CD4-positive, CD25-positive, alpha-beta regulatory T cell (primary cell): ENCODE measurements at regions not wholly inside any gene's neighbourhood (a gene's known extent, or its start where the extent isn't known, plus 50 kb on each side); places are given as distances from the start of the nearest gene placed in this dataset.
"Not testable (repeated sequence)": the region's sequence is repeated elsewhere in the genome, so short reads cannot be mapped to it uniquely, and the experiment has no call there.

Source experiments
- ATAC-seq, 2 donors: fragments of 150-1000 bp; cut with Tn5 transposase; one replicate each; pipeline ENCODE4 v1.10.0; 2021; ENCODE audit warnings: low read depth in 2 of 2, moderate number of reproducible peaks in 2 of 2, moderate library complexity in 1 of 2
- DNase-seq, 3 donors: peaks; one replicate each; pipeline versions ENCODE4 v3.0.0 to v3.0.0-alpha.2; 2012 to 2022; ENCODE audit warnings: mixed read lengths in 1 of 3
- H3K27ac ChIP-seq: one replicate; pipeline ENCODE4 v1.7.0; 2013; ENCODE audit warnings: mild to moderate bottlenecking, low read length; ENCODE audit not compliant: insufficient read depth, poor library complexity, severe bottlenecking
- H3K27me3 ChIP-seq: one replicate; pipeline ENCODE4 v1.7.0; 2013; ENCODE audit warnings: low read length; ENCODE audit not compliant: control insufficient read depth, insufficient read depth
- H3K36me3 ChIP-seq: one replicate; pipeline ENCODE4 v1.7.0; 2013; ENCODE audit warnings: mild to moderate bottlenecking, low read length, moderate library complexity; ENCODE audit not compliant: control insufficient read depth, insufficient read depth
- H3K4me1 ChIP-seq: 2 replicates; pipeline ENCODE4 v1.7.0; 2013; ENCODE audit warnings: mild to moderate bottlenecking, low read length; ENCODE audit not compliant: insufficient read depth, control insufficient read depth, poor library complexity, severe bottlenecking
- H3K4me3 ChIP-seq: one replicate; pipeline ENCODE4 v1.7.0; 2013; ENCODE audit warnings: low read depth, mild to moderate bottlenecking, low read length, moderate library complexity
- H3K9me3 ChIP-seq, 2 experiments: 1 replicate in 1 of 2; 2 replicates in 1 of 2; pipeline ENCODE4 v1.7.0; 2013; ENCODE audit warnings: low read length in 2 of 2, mild to moderate bottlenecking in 1 of 2, moderate library complexity in 1 of 2; ENCODE audit not compliant: control insufficient read depth in 2 of 2
- H3K27ac Mint-ChIP-seq, 3 donors: one replicate each; pipeline ENCODE4 v1.8.0; 2020 to 2022; ENCODE audit warnings: mild to moderate bottlenecking in 3 of 3, mixed read lengths in 3 of 3, moderate library complexity in 2 of 3
- H3K27me3 Mint-ChIP-seq: one replicate; pipeline ENCODE4 v1.8.0; 2022; ENCODE audit warnings: mild to moderate bottlenecking, mixed read lengths
- H3K36me3 Mint-ChIP-seq: one replicate; pipeline ENCODE4 v1.8.0; 2020; ENCODE audit warnings: mixed read lengths
- H3K4me1 Mint-ChIP-seq, 4 donors: one replicate each; pipeline ENCODE4 v1.8.0; 2020 to 2022; ENCODE audit warnings: mixed read lengths in 4 of 4, mild to moderate bottlenecking in 1 of 4
- H3K4me3 Mint-ChIP-seq, 4 donors: one replicate each; pipeline ENCODE4 v1.8.0; 2020 to 2022; ENCODE audit warnings: mild to moderate bottlenecking in 4 of 4, mixed read lengths in 4 of 4, moderate library complexity in 3 of 4
- H3K9me3 Mint-ChIP-seq, 7 donors: one replicate each; pipeline ENCODE4 v1.8.0; 2020 to 2022; ENCODE audit warnings: mixed read lengths in 7 of 7, mild to moderate bottlenecking in 3 of 7, moderate library complexity in 2 of 7

- H3K27ac ChIP-seq = no peak overlapping the region
- Mint-ChIP-seq H3K9me3 (peaks cover 0 to 5% (median 2%) of the 10 kb centered on the region in 7 donors), H3K27ac (no peak overlapping the region), H3K4me1 (no peaks in the 10 kb centered on the region), H3K4me3 (no peak overlapping the region), H3K36me3 (no peaks in the 10 kb centered on the region), H3K27me3 (no peaks in the 10 kb centered on the region)
- H3K36me3 ChIP-seq = no peaks in the 10 kb centered on the region
- no peaks in the 10 kb centered on the region for H3K27me3 ChIP-seq
- H3K4me1 ChIP-seq = no peaks in the 10 kb centered on the region
- no peak for ATAC-seq
- no peak overlapping the region for H3K4me3 ChIP-seq
- no peaks in the 10 kb centered on the region for H3K9me3 ChIP-seq
- DNase-seq = no peak
Measured at GRCh38 chr1:68720476-68720875, 223.6 kb upstream of the DEPDC1 start.

- H3K27ac ChIP-seq = no peak overlapping the region
- no peak overlapping the region for H3K4me3 Mint-ChIP-seq
- no peaks in the 10 kb centered on the region for H3K4me1 ChIP-seq
- DNase-seq = no peak
- no peak overlapping the region for H3K27ac Mint-ChIP-seq
- H3K4me1 Mint-ChIP-seq = no peaks in the 10 kb centered on the region
- H3K36me3 ChIP-seq = no peaks in the 10 kb centered on the region
- peaks cover 0 to 5% (median 2%) of the 10 kb centered on the region in 7 donors for H3K9me3 Mint-ChIP-seq
- no peaks in the 10 kb centered on the region for H3K27me3 ChIP-seq
- H3K27me3 Mint-ChIP-seq = no peaks in the 10 kb centered on the region
- H3K9me3 ChIP-seq = no peaks in the 10 kb centered on the region
- no peaks in the 10 kb centered on the region for H3K36me3 Mint-ChIP-seq
- no peak for ATAC-seq
- no peak overlapping the region for H3K4me3 ChIP-seq
Measured at GRCh38 chr1:68723791-68724190, 226.9 kb upstream of the DEPDC1 start.

GRCh38 chr1:68725001-68725752 is 228.3 kb upstream of the DEPDC1 start:
- no peaks in the 10 kb centered on the region for H3K27me3 Mint-ChIP-seq
- no peak overlapping the region for H3K27ac Mint-ChIP-seq
- DNase-seq = no peak
- no peaks in the 10 kb centered on the region for H3K4me1 Mint-ChIP-seq
- H3K9me3 Mint-ChIP-seq = peaks cover 0 to 2% (median 2%) of the 10 kb centered on the region in 7 donors
- no peaks in the 10 kb centered on the region for H3K27me3 ChIP-seq
- no peak for ATAC-seq
- H3K27ac ChIP-seq = no peak overlapping the region
- no peaks in the 10 kb centered on the region for H3K4me1 ChIP-seq
- H3K36me3 ChIP-seq = no peaks in the 10 kb centered on the region
- no peaks in the 10 kb centered on the region for H3K9me3 ChIP-seq
- H3K4me3 Mint-ChIP-seq = no peak overlapping the region
- no peaks in the 10 kb centered on the region for H3K36me3 Mint-ChIP-seq
- H3K4me3 ChIP-seq = no peak overlapping the region

- H3K4me1 ChIP-seq, DNase-seq, H3K9me3 ChIP-seq, H3K36me3 Mint-ChIP-seq, H3K4me1 Mint-ChIP-seq, H3K27ac ChIP-seq, H3K4me3 Mint-ChIP-seq, H3K27me3 Mint-ChIP-seq, H3K27me3 ChIP-seq, ATAC-seq, H3K36me3 ChIP-seq, H3K4me3 ChIP-seq, H3K27ac Mint-ChIP-seq: not testable (repeated sequence)
- peaks cover 0 to 22% (median 10%) of the 10 kb centered on the region in 7 donors for H3K9me3 Mint-ChIP-seq
Measured at GRCh38 chr1:68739486-68739885, 242.6 kb upstream of the DEPDC1 start.

GRCh38 chr1:68745011-68745410 is 248.1 kb upstream of the DEPDC1 start:
- ATAC-seq (no peak), DNase-seq (no peak)
- Mint-ChIP-seq H3K4me1 (no peaks in the 10 kb centered on the region), H3K36me3 (no peaks in the 10 kb centered on the region), H3K27ac (no peak overlapping the region), H3K9me3 (peaks cover 0 to 28% (median 13%) of the 10 kb centered on the region in 7 donors), H3K27me3 (no peaks in the 10 kb centered on the region), H3K4me3 (no peak overlapping the region)
- H3K36me3 ChIP-seq = no peaks in the 10 kb centered on the region
- no peaks in the 10 kb centered on the region for H3K27me3 ChIP-seq
- no peak overlapping the region for H3K27ac ChIP-seq
- peaks cover 0 to 8% of the 10 kb centered on the region in 2 experiments for H3K9me3 ChIP-seq
- H3K4me3 ChIP-seq = no peak overlapping the region
- no peaks in the 10 kb centered on the region for H3K4me1 ChIP-seq

GRCh38 chr1:68745451-68745850 is 248.6 kb upstream of the DEPDC1 start:
- H3K9me3 ChIP-seq = peaks cover 0 to 8% of the 10 kb centered on the region in 2 experiments
- H3K4me1 ChIP-seq = no peaks in the 10 kb centered on the region
- no peak overlapping the region for H3K4me3 ChIP-seq
- ATAC-seq (no peak), DNase-seq (no peak)
- H3K4me1 Mint-ChIP-seq = no peaks in the 10 kb centered on the region
- no peaks in the 10 kb centered on the region for H3K36me3 Mint-ChIP-seq
- peaks cover 0 to 30% (median 13%) of the 10 kb centered on the region in 7 donors for H3K9me3 Mint-ChIP-seq
- H3K27ac ChIP-seq = no peak overlapping the region
- H3K4me3 Mint-ChIP-seq = no peak overlapping the region
- H3K27me3 ChIP-seq = no peaks in the 10 kb centered on the region
- no peaks in the 10 kb centered on the region for H3K36me3 ChIP-seq
- H3K27me3 Mint-ChIP-seq = no peaks in the 10 kb centered on the region
- no peak overlapping the region for H3K27ac Mint-ChIP-seq

- Mint-ChIP-seq H3K27me3 (no peaks in the 10 kb centered on the region), H3K4me3 (no peak overlapping the region), H3K4me1 (no peaks in the 10 kb centered on the region), H3K9me3 (peaks cover 0 to 27% (median 8%) of the 10 kb centered on the region in 7 donors), H3K36me3 (no peaks in the 10 kb centered on the region), H3K27ac (no peak overlapping the region)
- DNase-seq (no peak), ATAC-seq (no peak)
- Histone ChIP-seq H3K4me1 (no peaks in the 10 kb centered on the region), H3K27ac (no peak overlapping the region), H3K36me3 (no peaks in the 10 kb centered on the region), H3K9me3 (peaks cover 0 to 8% of the 10 kb centered on the region in 2 experiments), H3K27me3 (no peaks in the 10 kb centered on the region), H3K4me3 (no peak overlapping the region)
Measured at GRCh38 chr1:68746378-68746777, 249.5 kb upstream of the DEPDC1 start.

GRCh38 chr1:68751723-68752122 is 254.8 kb upstream of the DEPDC1 start:
- DNase-seq = no peak
- Histone ChIP-seq H3K4me1 (no peaks in the 10 kb centered on the region), H3K27me3 (no peaks in the 10 kb centered on the region), H3K4me3 (no peak overlapping the region), H3K27ac (no peak overlapping the region), H3K9me3 (no peaks in the 10 kb centered on the region), H3K36me3 (no peaks in the 10 kb centered on the region)
- H3K27me3 Mint-ChIP-seq = no peaks in the 10 kb centered on the region
- peaks cover 0 to 8% (median 2%) of the 10 kb centered on the region in 7 donors for H3K9me3 Mint-ChIP-seq
- H3K27ac Mint-ChIP-seq = no peak overlapping the region
- ATAC-seq = no peak
- no peak overlapping the region for H3K4me3 Mint-ChIP-seq
- no peaks in the 10 kb centered on the region for H3K4me1 Mint-ChIP-seq
- H3K36me3 Mint-ChIP-seq = no peaks in the 10 kb centered on the region
